NCI-H82 treated with DMSO at 0.1 percent for 48 hours (cell line): ENCODE measurements at regions not wholly inside any gene's neighbourhood (a gene's known extent, or its start where the extent isn't known, plus 50 kb on each side); places are given as distances from the start of the nearest gene placed in this dataset.
"Not testable (repeated sequence)": the region's sequence is repeated elsewhere in the genome, so short reads cannot be mapped to it uniquely, and the experiment has no call there.

Source experiments
- DNase-seq: peaks from one replicate; lab custom pipeline; 2025; ENCODE audit not compliant: unreplicated experiment; lab: John Stamatoyannopoulos, UW

GRCh38 chr3:177495566-177495965 lies 298.3 kb upstream of the TBL1XR1 start:
- no peak for DNase-seq

GRCh38 chr3:177498037-177498857 lies 301.0 kb upstream of the TBL1XR1 start:
- no peak for DNase-seq

- not testable (repeated sequence) for DNase-seq
Observed at GRCh38 chr3:177499039-177499438, 301.8 kb upstream of the TBL1XR1 start.

GRCh38 chr3:177499779-177500423 lies 302.6 kb upstream of the TBL1XR1 start:
- DNase-seq = no peak

- no peak for DNase-seq
Observed at GRCh38 chr3:177510693-177511216, 313.5 kb upstream of the TBL1XR1 start.

- DNase-seq = no peak
Observed at GRCh38 chr3:177512945-177513814, 315.9 kb upstream of the TBL1XR1 start.

GRCh38 chr3:177513815-177514610 lies 316.7 kb upstream of the TBL1XR1 start:
- DNase-seq = no peak

- no peak for DNase-seq
Observed at GRCh38 chr3:177514611-177515499, 317.6 kb upstream of the TBL1XR1 start.

GRCh38 chr3:177515786-177516157 lies 318.5 kb upstream of the TBL1XR1 start:
- DNase-seq = no peak

GRCh38 chr3:177516158-177517011 lies 319.1 kb upstream of the TBL1XR1 start:
- DNase-seq = no peak

GRCh38 chr3:177517906-177518305 lies 320.6 kb upstream of the TBL1XR1 start:
- DNase-seq = no peak

GRCh38 chr3:177519588-177519987 lies 322.3 kb upstream of the TBL1XR1 start:
- no peak for DNase-seq

- no peak for DNase-seq
Observed at GRCh38 chr3:177521305-177521704, 324.0 kb upstream of the TBL1XR1 start.

- DNase-seq = no peak
Observed at GRCh38 chr3:177522051-177522450, 324.8 kb upstream of the TBL1XR1 start.

GRCh38 chr3:177523067-177523675 lies 325.9 kb upstream of the TBL1XR1 start:
- no peak for DNase-seq

GRCh38 chr3:177523872-177524438 lies 326.7 kb upstream of the TBL1XR1 start:
- DNase-seq = no peak

- DNase-seq = no peak
Observed at GRCh38 chr3:177524742-177525141, 327.5 kb upstream of the TBL1XR1 start.

- DNase-seq = no peak
Observed at GRCh38 chr3:177525414-177525813, 328.1 kb upstream of the TBL1XR1 start.
